ENCODE measurements at regions not wholly inside any gene's neighbourhood (a gene's known extent, or its start where the extent isn't known, plus 50 kb on each side); places are given as distances from the start of the nearest gene placed in this dataset.

GRCh38 chr3:161641287-161641686 is 144.7 kb downstream of the OTOL1 start:
- TF ChIP-seq CTCF (IDR thresholded peaks at IDR 0.05): no peak
- no peak for TF ChIP-seq EZH2 (IDR thresholded peaks at IDR 0.05)
